ENCODE measurements at regions not wholly inside any gene's neighbourhood (a gene's known extent, or its start where the extent isn't known, plus 50 kb on each side); places are given as distances from the start of the nearest gene placed in this dataset.
"Not testable (repeated sequence)": the region's sequence is repeated elsewhere in the genome, so short reads cannot be mapped to it uniquely, and the experiment has no call there.

GRCh38 chr16:13631916-13632315, 288.0 kb upstream of the ERCC4 start:
- DNase-seq: no peak

GRCh38 chr16:13632504-13632903, 287.4 kb upstream of the ERCC4 start:
- DNase-seq: not testable (repeated sequence)

GRCh38 chr16:13633391-13633861, 286.5 kb upstream of the ERCC4 start:
- no peak for DNase-seq

GRCh38 chr16:13634253-13634652, 285.7 kb upstream of the ERCC4 start:
- DNase-seq: no peak

DNA sequence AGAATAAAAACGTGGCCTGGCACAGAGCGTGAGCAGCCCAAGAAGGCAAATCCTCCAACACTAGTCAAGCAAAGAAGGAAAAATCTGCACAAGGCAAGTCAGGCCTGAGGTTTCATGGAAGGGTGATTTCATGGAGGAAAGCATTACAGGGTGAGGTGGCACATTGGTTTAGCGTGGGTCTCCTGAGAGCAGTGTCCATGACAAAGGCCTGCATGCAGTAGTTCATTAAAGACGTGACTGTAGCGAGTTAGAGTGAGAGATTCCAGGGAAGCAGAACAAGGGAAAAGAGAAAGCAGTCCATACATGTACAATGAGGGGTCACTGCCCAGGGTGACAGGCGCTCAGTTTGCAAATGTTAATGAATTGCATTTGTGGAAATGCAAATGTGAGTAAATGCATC, 285.0 kb upstream of the ERCC4 start:
- no peak for DNase-seq

GRCh38 chr16:13638218-13638617, 281.7 kb upstream of the ERCC4 start:
- no peak for DNase-seq

- DNase-seq: no peak
These were observed 276.5 kb upstream of the ERCC4 start for GRCh38 chr16:13643412-13643811.

DNA sequence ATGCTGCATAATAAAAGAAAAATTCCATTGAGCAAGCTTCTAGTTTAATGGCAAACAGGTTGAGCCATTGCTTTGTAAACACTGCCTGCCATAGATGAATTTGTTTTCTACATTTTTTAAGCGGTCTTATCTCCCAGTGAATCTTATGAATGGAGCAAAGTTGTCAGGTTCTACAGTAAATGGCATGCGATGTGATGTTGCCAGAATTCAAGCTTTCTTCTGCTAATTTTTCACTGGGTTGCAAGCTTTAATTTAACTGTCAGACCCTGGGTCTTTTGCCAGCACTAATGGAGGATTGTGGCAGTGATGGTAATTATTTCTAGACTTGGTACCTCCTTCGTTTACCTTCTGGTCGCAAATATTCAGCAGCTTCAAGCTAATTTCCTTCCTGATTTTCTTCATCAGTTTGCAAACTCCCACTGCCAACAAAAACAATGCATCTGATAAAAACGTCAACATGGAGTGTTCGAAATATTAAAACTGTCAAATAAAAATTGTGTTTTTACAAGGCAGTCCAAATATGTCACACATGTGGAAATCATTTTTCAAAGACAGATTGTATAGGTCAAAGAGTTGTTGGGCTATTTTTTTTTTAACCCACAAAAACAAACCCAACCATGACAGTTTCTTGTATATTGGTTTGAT, 274.2 kb upstream of the ERCC4 start:
- DNase-seq: no peak

DNA sequence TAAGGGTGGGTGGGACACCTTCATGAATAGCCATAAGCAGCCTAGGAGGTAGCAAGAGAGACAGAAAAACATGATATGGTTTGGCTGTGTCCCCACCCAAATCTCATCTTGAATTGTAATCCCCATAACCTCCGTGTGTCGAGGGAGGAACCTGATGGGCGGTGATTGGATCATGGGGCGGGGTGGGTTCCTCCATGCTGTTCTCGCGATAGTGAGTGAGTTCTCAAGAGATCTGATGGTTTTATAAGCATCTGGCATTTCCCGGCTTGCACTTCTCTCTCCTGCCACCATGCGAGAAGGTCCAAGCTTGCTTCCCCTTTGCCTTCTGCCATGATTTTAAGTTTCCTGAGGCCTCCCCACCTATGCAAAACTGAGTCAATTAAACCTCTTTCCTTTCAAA, 259.1 kb upstream of the ERCC4 start:
- no peak for DNase-seq

- no peak for DNase-seq
These were observed 254.1 kb upstream of the ERCC4 start for GRCh38 chr16:13665876-13666275.

DNA sequence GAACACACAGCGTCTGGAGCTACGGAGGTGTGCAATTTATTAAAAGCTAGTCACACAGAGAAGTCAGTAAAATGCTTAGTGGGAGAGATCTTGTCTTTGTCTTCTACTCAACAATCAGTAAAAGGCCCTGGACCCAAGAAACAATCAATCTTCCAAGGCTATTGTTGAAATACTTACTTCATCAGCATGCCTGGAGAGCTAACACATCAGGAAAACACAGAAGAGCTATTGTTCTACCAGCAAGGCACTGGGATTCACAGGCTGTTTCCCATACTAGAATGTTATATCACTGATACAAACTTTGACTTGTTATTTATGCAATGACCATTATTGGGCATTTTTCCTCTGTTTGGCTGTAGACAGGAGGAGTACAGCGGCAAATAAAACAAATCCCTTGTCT, 247.8 kb upstream of the ERCC4 start:
- DNase-seq: no peak

GRCh38 chr16:13680021-13680889, 239.7 kb upstream of the ERCC4 start:
- DNase-seq: no peak

DNA sequence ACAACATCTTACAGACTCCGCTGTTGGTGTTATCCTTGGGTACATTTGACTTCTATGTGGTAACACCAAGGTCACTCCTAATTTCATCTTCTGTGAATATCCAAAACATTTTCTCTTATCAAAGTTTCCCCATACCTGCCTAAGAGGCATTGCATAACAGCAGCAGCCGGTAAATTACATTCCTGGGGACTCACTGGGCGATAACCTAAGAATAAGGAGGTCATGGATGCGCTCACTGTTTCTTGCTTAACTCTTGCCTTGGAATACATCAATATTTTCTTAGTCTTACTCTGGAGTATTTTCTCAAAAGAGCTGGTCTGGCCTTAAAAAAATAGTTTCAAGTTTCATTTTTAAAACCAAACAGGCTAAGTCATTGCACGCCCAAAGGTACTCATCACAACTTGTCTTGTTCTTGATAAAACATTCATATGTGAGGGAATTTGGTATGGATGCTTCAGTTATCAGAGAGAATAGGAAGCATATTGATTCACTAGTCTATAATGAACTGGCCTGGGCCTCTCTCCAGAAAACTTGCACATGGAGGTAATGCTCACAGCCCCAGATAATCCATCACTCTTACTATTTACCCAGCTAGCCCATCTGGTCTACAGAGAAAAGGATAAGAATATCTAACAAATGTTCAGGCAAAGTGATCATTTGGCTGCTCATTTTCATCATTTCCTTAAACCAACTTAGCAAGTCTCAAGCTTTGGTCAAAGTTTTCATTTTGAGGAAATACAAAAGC, 235.0 kb upstream of the ERCC4 start:
- no peak for DNase-seq

DNA sequence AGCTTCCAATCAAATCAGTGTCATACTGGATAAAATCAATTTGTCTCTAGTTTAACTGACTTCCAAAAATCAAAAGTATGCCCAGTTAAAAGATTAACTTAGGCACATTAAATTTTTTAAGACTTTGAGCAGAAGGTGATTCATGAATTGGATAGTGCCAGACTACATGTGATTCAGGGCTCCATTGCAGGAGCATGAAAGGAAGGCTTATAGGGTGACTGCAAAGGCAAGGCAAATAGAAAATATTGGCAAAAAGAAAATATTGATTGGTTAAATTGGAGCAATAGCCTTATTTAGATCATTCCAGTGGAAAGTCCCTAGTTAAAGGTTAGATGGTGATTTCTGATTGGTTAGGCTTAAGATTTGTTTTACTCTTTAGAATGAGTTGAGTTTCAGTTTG, 223.9 kb upstream of the ERCC4 start:
- no peak for DNase-seq

GRCh38 chr16:13697013-13697412, 222.9 kb upstream of the ERCC4 start:
- DNase-seq: no peak

- no peak for DNase-seq
These were observed 222.4 kb upstream of the ERCC4 start for GRCh38 chr16:13697568-13697967.

DNA sequence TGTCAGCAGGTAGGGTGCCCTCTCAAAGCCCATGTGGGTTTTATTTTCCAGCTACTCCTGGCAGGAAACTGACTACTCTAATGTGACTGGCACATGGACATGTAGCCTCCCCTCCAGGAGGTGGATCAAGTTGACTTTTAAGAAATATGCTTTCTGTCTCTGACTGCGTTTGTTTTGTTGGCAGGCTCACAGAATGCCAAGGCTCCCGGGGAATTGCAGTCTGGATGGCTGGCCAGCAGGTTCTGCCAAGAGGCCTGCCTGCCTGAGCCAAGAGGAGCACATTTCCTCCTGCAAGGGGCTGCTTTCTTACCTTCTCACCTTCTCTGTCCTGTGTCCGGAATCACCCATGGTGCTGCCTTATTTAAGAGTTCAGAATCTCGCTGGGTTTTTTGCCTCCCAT, 217.3 kb upstream of the ERCC4 start:
- DNase-seq: no peak

GRCh38 chr16:13708347-13709120, 211.4 kb upstream of the ERCC4 start:
- no peak for DNase-seq

GRCh38 chr16:13718748-13719147, 201.2 kb upstream of the ERCC4 start:
- DNase-seq: no peak

GRCh38 chr16:13727943-13728342, 192.0 kb upstream of the ERCC4 start:
- DNase-seq: no peak

DNA sequence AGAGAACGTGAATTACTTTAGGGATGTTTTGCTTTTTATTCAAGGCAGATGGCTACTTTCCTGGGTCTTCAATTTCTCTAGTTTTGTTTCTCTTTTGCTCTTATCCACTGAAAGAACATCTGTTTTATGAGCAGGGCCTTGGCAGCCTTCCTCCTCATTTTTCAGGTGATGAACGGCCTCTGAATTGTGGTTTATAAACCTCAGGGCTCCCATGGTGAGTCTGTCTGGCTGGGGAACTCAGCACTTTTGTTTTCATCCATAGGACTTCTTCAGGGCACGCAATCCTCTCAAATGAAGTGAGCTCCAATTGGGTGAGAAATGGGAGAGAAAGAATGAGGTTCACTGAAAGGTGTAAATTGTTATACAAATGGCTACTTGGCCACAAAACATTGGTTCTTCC, 186.4 kb upstream of the ERCC4 start:
- DNase-seq: no peak

DNA sequence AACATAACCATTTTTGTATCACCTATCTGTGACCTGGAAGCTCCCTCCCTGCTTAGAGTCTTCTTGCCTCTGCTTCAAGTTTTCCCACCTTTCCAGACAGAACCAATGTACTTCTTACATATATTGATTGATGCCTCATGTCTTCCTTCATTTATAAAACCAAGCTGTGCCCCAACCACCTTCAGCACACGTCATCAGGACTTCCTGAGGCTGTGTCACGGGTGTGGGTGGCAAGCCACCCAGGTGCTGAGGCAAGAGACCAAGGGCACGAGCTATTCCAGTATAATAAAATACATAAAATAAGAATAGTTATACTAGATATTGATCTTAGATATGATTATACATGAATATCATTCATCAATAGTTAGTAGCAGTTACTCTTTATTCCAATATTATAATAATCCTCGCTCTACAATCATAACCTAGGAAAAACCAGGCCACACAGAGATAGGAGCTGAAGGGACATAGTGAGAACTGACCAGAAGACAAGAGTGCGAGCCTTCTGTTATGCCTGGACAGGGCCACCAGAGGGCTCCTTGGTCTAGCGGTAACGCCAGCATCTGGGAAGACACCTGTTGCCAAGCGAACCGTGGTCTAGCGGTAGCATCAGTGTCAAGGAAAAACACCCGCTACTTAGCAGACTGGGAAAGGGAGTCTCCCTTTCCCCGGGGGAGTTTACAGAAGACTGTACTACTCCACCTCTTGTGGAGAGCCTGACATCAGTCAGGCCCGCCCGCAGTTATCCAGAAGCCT, 180.2 kb upstream of the ERCC4 start:
- not testable (repeated sequence) for DNase-seq

All from EL (cell line).